Neural progenitor cell (in vitro differentiated cells): ENCODE measurements at regions not wholly inside any gene's neighbourhood (a gene's known extent, or its start where the extent isn't known, plus 50 kb on each side); places are given as distances from the start of the nearest gene placed in this dataset.

Source experiments
- CTCF ChIP-seq: fragments of 200-600 bp; sonication (generic); IDR thresholded peaks from 2 replicates; pipeline ENCODE4 v1.5.1; 2017; ENCODE audit warnings: antibody characterized with exemption, mild to moderate bottlenecking
- EZH2 ChIP-seq: fragments of 200-600 bp; sonication (generic); IDR thresholded peaks from 2 replicates; pipeline ENCODE4 v1.6.1; 2017; ENCODE audit warnings: antibody characterized with exemption, mild to moderate bottlenecking, moderate library complexity
- EZH2phosphoT487 ChIP-seq: fragments of 200-600 bp; sonication (generic); IDR thresholded peaks from 2 replicates; pipeline ENCODE4 v1.6.1; 2017; ENCODE audit warnings: antibody characterized with exemption

- TF ChIP-seq CTCF, result no peak
- TF ChIP-seq EZH2, result no peak
- TF ChIP-seq EZH2phosphoT487, result no peak
These were observed 486.9 kb upstream of the WSB1 start for GRCh38 chr17:26807024-26807423.
